Osteoblast (primary cell): ENCODE measurements at regions not wholly inside any gene's neighbourhood (a gene's known extent, or its start where the extent isn't known, plus 50 kb on each side); places are given as distances from the start of the nearest gene placed in this dataset.
"Not testable (repeated sequence)": the region's sequence is repeated elsewhere in the genome, so short reads cannot be mapped to it uniquely, and the experiment has no call there.

ENCODE experiments used
- DNase-seq: peaks from one replicate; pipeline ENCODE4 v3.0.0; 2011; ENCODE audit warnings: low spot score, mixed read lengths; ENCODE audit not compliant: insufficient read length; ENCODE audit errors: missing footprints
- H2AFZ ChIP-seq: 2 replicates; pipeline ENCODE4 v1.6.0; 2011; ENCODE audit warnings: mild to moderate bottlenecking, low read length
- H3K27ac ChIP-seq: 2 replicates; pipeline ENCODE4 v1.5.1; 2011; ENCODE audit warnings: mild to moderate bottlenecking, low read depth, low read length, moderate library complexity
- H3K27me3 ChIP-seq: 2 replicates; pipeline ENCODE4 v1.6.0; 2012; ENCODE audit warnings: mild to moderate bottlenecking, control low read depth, inconsistent platforms, low read length, moderate library complexity; ENCODE audit not compliant: insufficient read depth
- H3K36me3 ChIP-seq: 2 replicates; pipeline ENCODE4 v1.5.1; 2011; ENCODE audit warnings: mild to moderate bottlenecking, low read length, control low read depth, moderate library complexity; ENCODE audit not compliant: insufficient read depth
- H3K4me1 ChIP-seq: 2 replicates; pipeline ENCODE4 v1.5.1; 2011; ENCODE audit warnings: mild to moderate bottlenecking, low read length, control low read depth, moderate library complexity; ENCODE audit not compliant: insufficient read depth
- H3K4me2 ChIP-seq: 2 replicates; pipeline ENCODE4 v1.6.0; 2011; ENCODE audit warnings: mild to moderate bottlenecking, low read length; ENCODE audit not compliant: insufficient read depth
- H3K4me3 ChIP-seq: fragments of 200-600 bp; sonication (generic); 3 replicates; pipeline ENCODE4 v1.5.1; 2012; ENCODE audit warnings: mild to moderate bottlenecking, low read length, inconsistent platforms; ENCODE audit not compliant: insufficient read depth
- H3K79me2 ChIP-seq: 2 replicates; pipeline ENCODE4 v1.6.0; 2012; ENCODE audit warnings: mild to moderate bottlenecking, low read length, control low read depth, inconsistent platforms; ENCODE audit not compliant: insufficient read depth
- H3K9me3 ChIP-seq: 2 replicates; pipeline ENCODE4 v1.5.1; 2011; ENCODE audit warnings: low read depth, low read length, control low read depth
- H4K20me1 ChIP-seq: 2 replicates; pipeline ENCODE4 v1.6.0; 2012; ENCODE audit warnings: mild to moderate bottlenecking, low read length, control low read depth; ENCODE audit not compliant: insufficient read depth
- CTCF ChIP-seq: IDR thresholded peaks from 2 replicates; pipeline ENCODE4 v1.5.1; 2011; ENCODE audit warnings: mild to moderate bottlenecking, low read depth, low read length, moderate library complexity; ENCODE audit errors: extremely low read depth

- Histone ChIP-seq H2AFZ (no peak overlapping the region), H3K79me2 (no peaks in the 10 kb centered on the region), H3K9me3 (no peaks in the 10 kb centered on the region), H3K36me3 (no peaks in the 10 kb centered on the region), H3K4me2 (no peak overlapping the region), H3K4me3 (no peak overlapping the region), H4K20me1 (no peaks in the 10 kb centered on the region), H3K27me3 (peaks cover 9% of the 10 kb centered on the region), H3K4me1 (no peaks in the 10 kb centered on the region), H3K27ac (no peak overlapping the region)
- TF ChIP-seq CTCF, result no peak
- no peak for DNase-seq
Observed at GRCh38 chr19:14301150-14301549, 80.1 kb upstream of the ADGRE5 start.

- Histone ChIP-seq H3K79me2 (no peaks in the 10 kb centered on the region), H3K27me3 (peaks cover under 1% of the 10 kb centered on the region), H3K4me3 (no peak overlapping the region), H4K20me1 (no peaks in the 10 kb centered on the region), H3K4me2 (no peak overlapping the region), H3K9me3 (no peaks in the 10 kb centered on the region), H2AFZ (no peak overlapping the region), H3K4me1 (no peaks in the 10 kb centered on the region), H3K27ac (no peak overlapping the region), H3K36me3 (no peaks in the 10 kb centered on the region)
- DNase-seq, result no peak
- no peak for TF ChIP-seq CTCF
Observed at GRCh38 chr19:14300303-14300702, 80.9 kb upstream of the ADGRE5 start.

GRCh38 chr19:14299224-14299827 is 81.9 kb upstream of the ADGRE5 start:
- not testable (repeated sequence) for H3K36me3 ChIP-seq, H3K4me2 ChIP-seq, H3K27ac ChIP-seq, H3K4me3 ChIP-seq, H3K4me1 ChIP-seq, H3K27me3 ChIP-seq, DNase-seq, H2AFZ ChIP-seq, H3K9me3 ChIP-seq, H4K20me1 ChIP-seq, H3K79me2 ChIP-seq

GRCh38 chr19:14297883-14298576 is 83.2 kb upstream of the ADGRE5 start:
- H3K36me3 ChIP-seq, H4K20me1 ChIP-seq, H3K79me2 ChIP-seq, H3K27me3 ChIP-seq, H3K4me1 ChIP-seq, H3K27ac ChIP-seq, H3K4me3 ChIP-seq, DNase-seq, H2AFZ ChIP-seq, H3K4me2 ChIP-seq, H3K9me3 ChIP-seq: not testable (repeated sequence)

GRCh38 chr19:14294974-14295373 is 86.3 kb upstream of the ADGRE5 start:
- not testable (repeated sequence) for H4K20me1 ChIP-seq, H3K4me1 ChIP-seq, H2AFZ ChIP-seq, H3K4me3 ChIP-seq, H3K27me3 ChIP-seq, H3K36me3 ChIP-seq, H3K9me3 ChIP-seq, H3K79me2 ChIP-seq, H3K4me2 ChIP-seq, H3K27ac ChIP-seq
- DNase-seq, result peak; percentile 75

GRCh38 chr19:14293816-14294170 is 87.5 kb upstream of the ADGRE5 start:
- peak; percentile 4 for DNase-seq
- not testable (repeated sequence) for H3K9me3 ChIP-seq, H3K79me2 ChIP-seq, H3K4me2 ChIP-seq, H3K4me1 ChIP-seq, H4K20me1 ChIP-seq, H2AFZ ChIP-seq, H3K4me3 ChIP-seq, H3K27me3 ChIP-seq, H3K27ac ChIP-seq, H3K36me3 ChIP-seq

- not testable (repeated sequence) for H3K4me1 ChIP-seq, H3K79me2 ChIP-seq, H3K27me3 ChIP-seq, H3K4me2 ChIP-seq, H3K36me3 ChIP-seq, H3K9me3 ChIP-seq, H4K20me1 ChIP-seq, H3K4me3 ChIP-seq, H3K27ac ChIP-seq, H2AFZ ChIP-seq
- DNase-seq, result peak; percentile 3
Observed at GRCh38 chr19:14293101-14293815, 87.3 kb upstream of the ADGRL1 start.
